ENCODE measurements at regions not wholly inside any gene's neighbourhood (a gene's known extent, or its start where the extent isn't known, plus 50 kb on each side); places are given as distances from the start of the nearest gene placed in this dataset.

- intact Hi-C loops (cut with DNase I), result no loop called here
- Histone ChIP-seq H3K27me3 (no peaks in the 10 kb centered on the region), H3K9me3 (no peaks in the 10 kb centered on the region), H3K36me3 (no peaks in the 10 kb centered on the region), H3K27ac (no peak overlapping the region), H3K4me3 (no peak overlapping the region), H3K4me1 (no peaks in the 10 kb centered on the region)
- DNase-seq (no peak), ATAC-seq (no peak)
- no peak for TF ChIP-seq CTCF (IDR thresholded peaks at IDR 0.05)
Measured at GRCh38 chr13:78820541-78820940, 161.6 kb upstream of the OBI1 start.

GRCh38 chr13:78816592-78816991 lies 157.6 kb upstream of the OBI1 start:
- no peak for TF ChIP-seq CTCF (IDR thresholded peaks at IDR 0.05)
- Histone ChIP-seq H3K27me3 (no peaks in the 10 kb centered on the region), H3K36me3 (no peaks in the 10 kb centered on the region), H3K4me3 (no peak overlapping the region), H3K27ac (no peak overlapping the region), H3K9me3 (no peaks in the 10 kb centered on the region), H3K4me1 (no peaks in the 10 kb centered on the region)
- intact Hi-C loops (cut with DNase I), result no loop called here
- no peak for ATAC-seq
- no peak for DNase-seq

- Histone ChIP-seq H3K36me3 (no peaks in the 10 kb centered on the region), H3K27me3 (no peaks in the 10 kb centered on the region), H3K4me1 (no peaks in the 10 kb centered on the region), H3K4me3 (no peak overlapping the region), H3K27ac (no peak overlapping the region), H3K9me3 (no peaks in the 10 kb centered on the region)
- intact Hi-C loops (cut with DNase I), result no loop called here
- DNase-seq (no peak), ATAC-seq (no peak)
- no peak for TF ChIP-seq CTCF (IDR thresholded peaks at IDR 0.05)
Measured at GRCh38 chr13:78816154-78816553, 157.2 kb upstream of the OBI1 start.

GRCh38 chr13:78806457-78806856 lies 147.5 kb upstream of the OBI1 start:
- Histone ChIP-seq H3K27ac (no peak overlapping the region), H3K27me3 (no peaks in the 10 kb centered on the region), H3K36me3 (no peaks in the 10 kb centered on the region), H3K4me3 (no peak overlapping the region), H3K9me3 (no peaks in the 10 kb centered on the region), H3K4me1 (no peaks in the 10 kb centered on the region)
- ATAC-seq (no peak), DNase-seq (no peak)
- peak; percentile 44 for TF ChIP-seq CTCF (IDR thresholded peaks at IDR 0.05)
- intact Hi-C loops (cut with DNase I), result no loop called here

- H3K9me3 ChIP-seq, result no peaks in the 10 kb centered on the region
- ATAC-seq (no peak), DNase-seq (no peak)
- no peak overlapping the region for H3K27ac ChIP-seq
- H3K4me3 ChIP-seq, result no peak overlapping the region
- intact Hi-C loops (cut with DNase I), result no loop called here
- no peaks in the 10 kb centered on the region for H3K36me3 ChIP-seq
- no peak for TF ChIP-seq CTCF (IDR thresholded peaks at IDR 0.05)
- H3K4me1 ChIP-seq, result no peaks in the 10 kb centered on the region
- H3K27me3 ChIP-seq, result no peaks in the 10 kb centered on the region
Measured at GRCh38 chr13:78802912-78803311, 144.0 kb upstream of the OBI1 start.

- DNase-seq (no peak), ATAC-seq (no peak)
- H3K27me3 ChIP-seq, result peaks cover 4% of the 10 kb centered on the region
- no peak overlapping the region for H3K27ac ChIP-seq
- intact Hi-C loops (cut with DNase I), result no loop called here
- no peaks in the 10 kb centered on the region for H3K36me3 ChIP-seq
- no peak for TF ChIP-seq CTCF (IDR thresholded peaks at IDR 0.05)
- no peaks in the 10 kb centered on the region for H3K9me3 ChIP-seq
- H3K4me3 ChIP-seq, result no peak overlapping the region
- H3K4me1 ChIP-seq, result no peaks in the 10 kb centered on the region
Measured at GRCh38 chr13:78787190-78787589, 128.2 kb upstream of the OBI1 start.

Data from upper lobe of right lung (tissue), 1 donor.